CD4-positive, alpha-beta T cell treated with Interferon alpha-2 for 1 hour (primary cell): ENCODE measurements at regions not wholly inside any gene's neighbourhood (a gene's known extent, or its start where the extent isn't known, plus 50 kb on each side); places are given as distances from the start of the nearest gene placed in this dataset.

Experiments
- DNase-seq, 2 donors: peaks; one replicate each; pipeline ENCODE4 v3.0.0-alpha.2; 2020 to 2022

DNA sequence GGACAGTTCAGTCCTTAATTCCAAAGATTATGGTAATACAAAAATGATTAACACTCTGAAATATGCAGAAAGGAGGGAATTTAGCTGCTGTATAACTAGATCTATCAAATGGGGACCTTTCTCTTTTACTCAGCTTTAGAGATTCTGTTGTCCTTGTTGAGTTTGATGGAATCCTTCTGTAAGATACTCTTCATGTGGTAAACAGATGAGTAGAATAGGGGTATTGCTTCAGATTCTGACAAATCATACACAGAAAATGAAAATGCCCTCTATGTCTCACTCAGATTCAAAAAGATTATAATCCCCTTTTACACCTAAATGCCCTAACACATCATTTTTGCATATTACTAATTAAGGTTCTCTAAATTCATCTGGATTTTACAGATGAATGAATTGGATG, 50.7 kb downstream of the ARHGAP35 start:
- no peak for DNase-seq

DNA sequence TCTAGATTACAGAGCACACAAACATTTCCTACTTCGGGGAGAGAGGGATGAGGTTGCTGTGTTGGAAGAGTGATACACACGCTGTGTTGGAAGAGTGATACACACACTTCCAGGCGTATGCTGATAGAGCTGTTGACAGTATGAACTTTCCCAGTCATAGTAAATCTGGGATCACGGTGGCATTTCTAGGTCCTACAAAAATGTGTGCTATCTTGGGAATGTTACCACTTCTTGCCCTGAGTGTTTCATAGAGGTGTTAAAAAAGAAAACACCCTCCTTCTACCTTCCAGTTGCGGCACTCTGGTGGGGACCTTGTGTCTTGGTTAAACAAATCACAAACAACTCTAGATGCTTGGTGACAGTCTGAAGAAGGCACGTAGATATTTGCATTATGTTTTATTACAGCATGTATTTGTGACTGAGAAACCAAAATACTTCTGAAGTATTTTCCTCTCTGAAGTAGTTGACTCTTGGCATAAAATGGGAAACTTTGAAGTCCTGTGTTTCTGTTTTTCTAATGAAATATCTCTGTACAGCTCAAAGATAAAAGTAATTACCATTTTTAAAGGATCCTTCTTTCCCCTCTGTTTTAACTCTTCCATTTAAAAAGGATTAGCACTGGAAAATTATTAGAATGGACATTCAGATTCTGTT, 52.5 kb downstream of the ARHGAP35 start:
- no peak for DNase-seq

- no peak for DNase-seq
Measured at GRCh38 chr19:46913852-46914430, 53.1 kb downstream of the ARHGAP35 start.

DNA sequence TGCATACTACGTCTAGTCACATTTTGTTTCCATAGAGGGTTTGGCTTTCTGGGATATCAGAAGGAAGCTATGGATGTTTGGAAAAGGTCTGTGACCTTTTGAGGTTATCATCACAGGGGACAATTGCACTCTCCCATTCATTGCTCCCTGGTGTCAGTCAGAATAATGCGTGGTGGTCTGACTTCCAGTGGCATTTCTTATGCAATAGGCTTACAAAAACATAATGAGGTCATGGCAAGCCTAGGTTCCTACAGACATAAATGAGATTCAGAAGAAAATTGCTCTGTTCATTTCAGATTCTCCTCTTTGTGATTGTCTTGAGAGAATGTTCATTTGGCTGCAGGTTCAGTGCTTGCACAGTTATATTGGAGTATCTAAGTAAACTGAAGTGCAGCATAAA, 54.6 kb downstream of the ARHGAP35 start:
- no peak for DNase-seq

DNA sequence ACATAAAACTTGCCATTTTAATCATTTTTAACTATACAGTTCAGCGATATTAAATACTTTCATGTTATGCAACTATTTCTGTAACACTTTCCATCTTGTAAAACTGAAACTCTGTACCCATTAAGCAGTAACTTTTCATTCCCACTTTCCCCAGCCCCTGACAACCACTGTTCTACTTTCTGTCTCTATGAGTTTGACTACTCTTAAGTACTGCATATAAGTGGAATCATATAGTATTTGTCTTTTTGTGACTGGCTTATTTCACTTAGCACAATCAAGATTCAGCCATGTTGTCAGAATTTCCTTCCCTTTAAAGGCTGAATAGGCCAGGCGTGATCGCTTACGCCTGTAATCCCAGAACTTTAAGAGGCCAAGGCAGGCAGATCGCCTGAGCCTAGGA, 56.2 kb downstream of the ARHGAP35 start:
- DNase-seq, result no peak

DNA sequence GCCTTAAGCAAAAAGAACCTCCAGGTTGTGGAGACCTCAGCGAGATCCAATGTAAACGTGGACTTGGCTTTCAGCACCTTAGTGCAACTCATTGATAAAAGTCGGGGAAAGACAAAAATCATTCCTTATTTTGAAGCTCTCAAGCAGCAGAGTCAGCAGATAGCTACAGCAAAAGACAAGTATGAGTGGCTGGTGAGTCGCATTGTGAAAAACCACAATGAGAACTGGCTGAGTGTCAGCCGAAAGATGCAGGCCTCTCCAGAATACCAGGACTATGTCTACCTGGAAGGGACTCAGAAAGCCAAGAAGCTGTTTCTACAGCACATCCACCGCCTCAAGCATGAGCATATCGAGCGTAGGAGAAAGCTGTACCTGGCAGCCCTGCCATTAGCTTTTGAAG, 58.5 kb downstream of the ARHGAP35 start:
- DNase-seq, result no peak

DNA sequence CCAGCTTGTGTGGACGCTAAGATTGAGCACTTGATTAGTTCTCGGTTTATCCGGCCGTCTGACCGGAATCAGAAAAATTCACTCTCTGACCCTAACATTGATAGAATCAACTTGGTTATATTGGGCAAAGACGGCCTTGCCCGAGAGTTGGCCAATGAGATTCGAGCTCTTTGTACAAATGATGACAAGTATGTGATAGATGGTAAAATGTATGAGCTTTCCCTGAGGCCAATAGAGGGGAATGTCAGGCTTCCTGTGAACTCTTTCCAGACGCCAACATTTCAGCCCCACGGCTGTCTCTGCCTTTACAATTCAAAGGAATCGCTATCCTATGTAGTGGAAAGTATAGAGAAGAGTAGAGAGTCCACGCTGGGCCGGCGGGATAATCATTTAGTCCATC, 59.6 kb downstream of the ARHGAP35 start:
- no peak for DNase-seq

GRCh38 chr19:46921071-46921470, 60.3 kb downstream of the ARHGAP35 start:
- DNase-seq, result no peak

- DNase-seq, result no peak
Measured at GRCh38 chr19:46922465-46922864, 61.7 kb downstream of the ARHGAP35 start.

DNA sequence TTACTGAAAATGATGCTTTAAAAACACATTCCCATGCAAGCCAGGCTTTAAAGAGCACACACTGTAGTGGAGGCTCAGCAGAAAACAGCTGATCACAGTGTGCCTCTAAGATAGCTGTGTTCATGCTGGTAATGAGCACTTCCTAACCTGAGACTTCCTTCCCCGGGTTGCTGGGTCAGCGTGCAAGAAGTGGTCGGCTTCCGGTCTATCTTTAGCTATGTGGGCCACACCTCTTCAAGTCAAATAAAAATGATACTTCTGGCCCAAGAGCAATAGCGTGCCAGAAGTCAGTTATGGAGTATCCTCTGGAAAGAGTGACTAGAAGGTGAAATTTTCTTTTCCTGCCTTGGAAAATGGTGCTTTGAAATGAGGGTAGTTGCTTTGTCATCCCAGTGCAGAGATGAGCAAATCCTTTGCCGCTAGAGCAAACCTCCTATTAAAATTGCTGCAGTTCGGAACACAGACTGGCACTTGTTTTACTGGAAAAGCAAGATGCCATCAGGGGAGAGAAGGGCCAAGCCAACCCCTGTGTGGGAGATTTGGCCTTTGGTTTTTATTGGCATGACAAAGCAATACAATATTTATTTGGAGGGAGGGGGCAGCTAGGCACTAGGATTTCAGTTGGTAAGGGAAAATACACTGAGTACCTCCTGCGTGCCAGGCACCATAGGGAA, 64.2 kb downstream of the ARHGAP35 start:
- DNase-seq, result peak in 1 of 2 donors; percentile 35

DNA sequence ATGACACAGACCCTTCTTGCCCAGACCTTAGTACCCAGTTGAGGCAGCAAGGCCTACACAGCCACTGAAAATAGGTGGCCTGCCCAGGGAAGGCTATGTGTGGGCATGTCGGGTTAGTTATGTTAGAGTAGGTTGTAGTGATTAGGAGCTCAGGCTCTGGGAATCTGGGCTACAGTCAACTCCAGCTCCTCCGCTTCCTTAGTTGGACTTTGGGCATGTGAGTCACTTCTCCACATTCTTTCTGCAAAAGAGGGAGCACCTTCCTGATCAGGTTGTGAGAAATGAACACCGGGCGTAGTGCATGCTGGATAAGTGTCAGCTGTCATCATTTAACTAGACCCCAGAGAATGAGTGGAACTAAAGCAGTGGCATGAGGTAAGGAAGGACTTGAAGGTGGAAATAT, 64.8 kb downstream of the ARHGAP35 start:
- no peak for DNase-seq

- DNase-seq, result no peak
Measured at GRCh38 chr19:46926170-46927071, 65.6 kb downstream of the ARHGAP35 start.

GRCh38 chr19:46927106-46927505, 66.3 kb downstream of the ARHGAP35 start:
- DNase-seq, result no peak

GRCh38 chr19:46927893-46928292, 67.1 kb downstream of the ARHGAP35 start:
- DNase-seq, result no peak

DNA sequence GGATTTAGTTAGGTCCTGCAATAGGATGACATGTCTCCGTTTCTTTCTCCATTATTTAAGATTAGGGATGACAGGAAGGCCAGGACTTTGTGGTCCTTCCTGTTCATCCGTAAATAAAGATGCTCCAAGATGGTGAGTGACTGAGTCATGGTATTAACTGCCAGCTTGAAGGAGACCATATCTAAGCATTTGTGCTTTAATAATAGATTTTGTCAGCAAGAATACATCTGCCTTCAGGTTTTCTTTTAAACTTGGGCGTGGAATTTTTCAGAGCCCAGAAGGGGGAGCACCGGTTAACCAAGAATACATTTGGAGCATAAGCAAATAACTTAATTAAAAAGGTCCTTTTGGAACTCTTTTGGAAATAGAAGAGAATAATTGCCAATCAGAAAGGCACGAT, 68.2 kb downstream of the ARHGAP35 start:
- no peak for DNase-seq

- DNase-seq, result no peak
Measured at GRCh38 chr19:46931202-46931601, 70.4 kb downstream of the ARHGAP35 start.

GRCh38 chr19:46932346-46932745, 71.5 kb downstream of the ARHGAP35 start:
- DNase-seq, result no peak

- peak in 1 of 2 donors; percentile 50 for DNase-seq
Measured at GRCh38 chr19:46935066-46935663, 74.4 kb downstream of the ARHGAP35 start.

GRCh38 chr19:46943150-46943946, 76.3 kb upstream of the NPAS1 start:
- DNase-seq, result no peak

DNA sequence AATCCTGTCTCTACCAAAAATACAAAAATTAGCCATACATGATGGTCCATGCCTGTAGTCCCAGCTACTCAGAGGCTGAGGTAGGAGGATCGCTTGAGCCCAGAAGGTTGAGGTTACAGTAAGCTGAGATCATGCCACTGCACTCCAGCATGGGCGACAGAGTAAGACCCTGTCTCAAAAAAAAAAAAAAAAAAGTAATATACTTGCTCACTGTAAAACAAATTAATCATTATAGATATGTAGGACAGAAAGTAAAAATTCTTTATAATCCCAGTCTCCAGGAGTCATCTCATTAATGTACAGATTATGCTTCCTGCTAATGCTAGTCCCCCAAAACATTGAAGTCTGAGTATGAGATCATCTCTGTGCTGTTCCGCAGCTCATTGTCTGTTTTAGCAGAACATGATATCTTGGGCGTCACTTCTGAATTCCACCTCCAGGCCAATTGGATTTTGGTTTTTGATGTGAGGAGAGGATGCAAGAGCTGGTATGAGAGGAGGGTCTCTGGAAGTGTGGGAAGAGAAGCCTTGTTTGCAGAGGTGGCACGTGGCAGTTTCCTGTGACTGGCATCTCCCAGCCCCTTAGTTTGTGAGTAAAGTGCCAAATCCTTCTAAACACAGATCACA, 75.4 kb upstream of the NPAS1 start:
- DNase-seq, result no peak

- DNase-seq, result no peak
Measured at GRCh38 chr19:46944918-46945628, 74.6 kb upstream of the NPAS1 start.
